ENCODE measurements at regions not wholly inside any gene's neighbourhood (a gene's known extent, or its start where the extent isn't known, plus 50 kb on each side); places are given as distances from the start of the nearest gene placed in this dataset.

DNA sequence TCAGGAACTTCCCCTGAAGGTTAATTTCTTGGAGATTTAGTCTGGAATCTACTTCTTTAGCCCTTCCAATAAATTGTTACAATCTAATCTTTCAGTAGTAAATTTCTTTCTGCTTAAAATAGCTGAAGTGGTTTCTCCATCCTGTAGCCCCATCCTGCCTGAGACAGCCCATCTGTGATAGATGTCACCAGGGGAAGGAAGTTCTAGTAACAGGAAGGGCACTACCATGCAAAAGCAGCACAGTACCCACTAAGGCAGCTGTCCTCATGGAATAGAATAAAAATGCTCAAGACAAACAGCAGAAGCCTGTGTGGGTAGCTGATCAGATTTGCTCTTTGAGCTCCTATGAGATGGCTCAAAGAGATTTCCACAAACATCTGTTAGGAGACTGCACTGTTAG is 1036.5 kb downstream of the SLITRK5 start:
- TF ChIP-seq EZH2 (IDR thresholded peaks at IDR 0.05) (no peak), POLR2AphosphoS5 (IDR thresholded peaks at IDR 0.05; ENCODE audit: borderline replicate concordance, low read depth, low read length) (no peak), FOXP2 (optimal IDR thresholded peaks at IDR 0.05; ENCODE audit: control extremely low read depth, extremely low read length, insufficient read depth) (no peak)
